ENCODE measurements at regions not wholly inside any gene's neighbourhood (a gene's known extent, or its start where the extent isn't known, plus 50 kb on each side); places are given as distances from the start of the nearest gene placed in this dataset.
"Not testable (repeated sequence)": the region's sequence is repeated elsewhere in the genome, so short reads cannot be mapped to it uniquely, and the experiment has no call there.

GRCh38 chr12:102653406-102653805 is 173.0 kb upstream of the IGF1 start:
- no peak for DNase-seq

DNA sequence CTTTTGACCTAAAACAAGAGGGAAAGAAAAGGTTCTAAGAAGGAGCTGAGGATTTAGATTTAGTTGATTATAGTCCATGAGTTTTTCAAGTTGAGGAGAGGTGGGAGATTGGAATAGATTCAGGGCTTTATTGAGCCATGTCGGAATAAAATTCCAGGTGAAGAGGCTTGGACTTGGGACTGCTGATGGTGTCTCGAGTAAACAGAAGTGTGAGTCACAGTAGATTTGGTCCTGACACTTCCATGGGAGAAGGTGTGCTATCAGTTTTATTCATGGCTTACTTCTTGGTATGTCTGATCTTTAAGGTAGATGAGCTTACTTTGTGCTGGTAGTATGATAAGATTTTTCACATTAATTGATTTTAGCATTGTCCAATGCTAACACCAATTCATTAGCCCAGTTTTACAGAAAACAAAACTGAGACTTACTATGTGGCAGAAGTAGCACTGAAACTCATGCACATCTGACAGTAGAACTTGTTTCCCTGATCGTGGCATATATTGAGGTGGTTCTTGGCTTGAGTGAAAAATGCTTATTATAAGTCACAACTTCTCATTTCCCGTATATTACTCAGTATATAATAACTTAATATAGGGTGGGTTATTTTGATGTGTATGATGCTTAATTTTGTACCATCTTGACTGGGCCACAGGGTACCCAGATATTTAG is 172.4 kb upstream of the IGF1 start:
- DNase-seq = no peak

DNA sequence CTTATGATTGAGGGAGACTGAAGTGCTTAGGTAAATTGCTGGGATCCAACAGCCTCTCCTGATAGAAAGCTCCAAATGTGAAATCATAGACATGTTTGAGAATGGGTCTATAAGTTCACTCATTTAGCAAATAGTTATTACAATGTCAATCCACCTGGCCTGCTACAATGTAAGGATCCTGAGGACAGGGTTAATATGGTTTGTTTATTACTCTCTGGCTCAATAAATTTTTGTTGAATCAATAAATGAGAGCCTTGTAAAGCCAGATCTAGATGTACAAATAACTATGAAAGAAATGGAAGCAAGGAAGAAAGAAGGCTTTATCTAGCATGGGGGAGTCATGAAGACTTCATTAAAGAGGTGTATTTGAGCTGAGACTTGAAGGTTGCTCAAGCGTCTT is 165.6 kb upstream of the IGF1 start:
- DNase-seq = no peak

- no peak for DNase-seq
Observed at GRCh38 chr12:102643879-102644575, 163.7 kb upstream of the IGF1 start.

GRCh38 chr12:102642199-102642598 is 161.8 kb upstream of the IGF1 start:
- DNase-seq = no peak

- not testable (repeated sequence) for DNase-seq
Observed at GRCh38 chr12:102640658-102641057, 160.3 kb upstream of the IGF1 start.

GRCh38 chr12:102638777-102639176 is 158.4 kb upstream of the IGF1 start:
- DNase-seq = no peak

GRCh38 chr12:102633981-102634605 is 153.7 kb upstream of the IGF1 start:
- no peak for DNase-seq

- no peak for DNase-seq
Observed at GRCh38 chr12:102631274-102631673, 150.9 kb upstream of the IGF1 start.

DNA sequence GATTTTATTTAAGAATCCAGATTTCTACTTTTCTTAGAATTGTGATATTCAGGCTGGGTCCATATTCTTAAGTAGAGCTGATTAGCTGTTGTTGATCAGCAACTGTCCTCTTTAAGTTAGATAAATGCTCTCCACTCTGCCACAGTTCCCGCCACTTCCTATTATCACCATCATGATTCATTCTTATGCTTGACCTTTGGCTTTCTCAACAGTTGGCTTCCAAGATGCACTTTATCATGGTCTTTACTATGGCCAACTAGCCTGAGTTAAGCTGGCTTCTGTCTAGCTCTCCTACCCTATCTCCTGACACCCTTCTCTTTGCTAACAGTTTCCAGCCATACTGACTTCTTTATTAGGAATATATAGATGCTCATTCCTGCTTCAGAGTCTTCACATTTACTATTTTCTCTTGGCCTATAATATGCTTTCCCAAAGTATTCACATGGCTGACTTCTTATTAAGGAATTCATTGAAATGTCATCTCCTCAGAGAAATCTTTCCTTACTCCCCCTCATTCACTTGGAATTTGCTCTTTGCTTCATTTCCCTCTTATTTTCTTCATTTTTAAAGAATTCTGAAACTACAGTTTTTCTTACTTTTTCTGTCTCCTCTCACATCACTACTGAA is 149.0 kb upstream of the IGF1 start:
- DNase-seq = no peak

DNA sequence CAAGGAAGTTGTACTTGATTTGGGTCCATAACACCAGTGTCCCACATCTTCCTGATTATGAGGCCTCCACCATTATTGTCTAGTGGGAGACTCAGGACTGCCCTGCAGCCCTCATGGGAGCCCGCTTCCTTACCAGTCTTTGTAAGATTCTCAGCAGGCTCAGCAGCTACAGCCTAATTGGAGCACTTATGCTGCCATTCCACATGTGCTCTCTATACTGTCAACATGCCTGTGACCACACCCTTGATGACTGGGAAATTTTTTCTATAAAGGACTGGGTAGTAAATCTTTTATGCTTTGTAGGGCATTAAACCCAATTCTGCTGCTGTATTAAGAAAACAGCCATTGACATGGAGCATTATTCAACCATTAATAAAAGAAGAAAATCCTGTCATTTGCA is 145.5 kb upstream of the IGF1 start:
- DNase-seq = no peak

- no peak for DNase-seq
Observed at GRCh38 chr12:102622618-102623017, 142.3 kb upstream of the IGF1 start.

- DNase-seq = no peak
Observed at GRCh38 chr12:102618197-102618877, 138.0 kb upstream of the IGF1 start.

DNA sequence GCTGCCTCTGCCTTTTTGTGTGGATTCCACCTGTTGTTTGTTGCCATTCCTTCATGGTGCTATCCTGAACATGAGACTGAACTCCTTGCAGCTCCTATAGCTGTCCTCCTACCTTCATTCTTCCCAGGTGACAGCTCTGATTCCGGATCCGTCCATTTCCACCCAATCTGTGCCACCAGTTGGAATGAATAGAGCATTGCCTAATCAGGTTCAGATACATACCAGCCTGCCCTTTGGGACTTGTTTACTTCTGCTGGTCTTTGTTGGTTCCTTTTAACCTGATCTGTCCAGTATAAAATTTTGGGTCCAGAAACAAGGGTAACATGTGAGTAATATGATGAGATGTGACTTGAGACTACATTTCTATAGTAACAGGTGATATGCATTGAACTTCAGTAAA is 136.3 kb upstream of the IGF1 start:
- no peak for DNase-seq

DNA sequence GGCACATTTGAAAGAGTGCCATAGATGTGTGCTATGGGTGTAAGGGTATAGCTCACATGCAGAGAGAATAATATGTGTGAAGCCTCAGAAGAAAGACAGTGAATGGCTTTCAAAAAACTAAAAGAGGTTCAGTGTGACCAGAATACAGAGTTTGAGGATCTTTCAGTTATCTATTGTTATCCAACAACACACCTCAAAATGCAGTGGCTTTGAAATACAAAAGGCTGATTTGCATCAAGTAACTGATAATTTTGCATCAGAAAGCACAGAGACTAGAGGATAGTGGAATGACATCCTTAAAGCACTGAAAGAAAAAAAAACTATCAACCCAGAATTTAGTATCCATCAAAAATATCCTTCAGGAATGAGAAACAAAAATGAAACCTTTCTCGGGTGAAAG is 131.6 kb upstream of the IGF1 start:
- DNase-seq = no peak

GRCh38 chr12:102609996-102610395 is 129.6 kb upstream of the IGF1 start:
- no peak for DNase-seq

GRCh38 chr12:102603021-102603420 is 122.7 kb upstream of the IGF1 start:
- DNase-seq = no peak

DNA sequence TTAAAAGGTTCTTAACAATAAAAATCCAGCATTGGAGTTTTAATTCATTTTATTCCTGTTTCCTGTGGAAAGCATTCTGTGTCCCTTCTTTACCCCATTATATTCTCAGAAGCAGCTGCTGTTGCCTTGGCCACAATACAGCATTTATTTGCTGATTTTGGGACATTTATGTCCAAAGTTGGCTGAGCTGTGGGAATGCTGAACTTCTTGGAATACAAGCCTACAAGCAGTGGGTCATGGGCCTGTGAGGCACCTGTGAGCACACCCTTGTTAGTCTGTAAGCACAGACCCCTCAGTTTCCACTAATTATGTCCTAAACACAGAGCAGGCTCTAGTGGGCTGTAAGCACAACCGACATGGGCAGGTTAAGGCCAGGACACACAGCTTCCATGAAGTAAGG is 122.2 kb upstream of the IGF1 start:
- no peak for DNase-seq

DNA sequence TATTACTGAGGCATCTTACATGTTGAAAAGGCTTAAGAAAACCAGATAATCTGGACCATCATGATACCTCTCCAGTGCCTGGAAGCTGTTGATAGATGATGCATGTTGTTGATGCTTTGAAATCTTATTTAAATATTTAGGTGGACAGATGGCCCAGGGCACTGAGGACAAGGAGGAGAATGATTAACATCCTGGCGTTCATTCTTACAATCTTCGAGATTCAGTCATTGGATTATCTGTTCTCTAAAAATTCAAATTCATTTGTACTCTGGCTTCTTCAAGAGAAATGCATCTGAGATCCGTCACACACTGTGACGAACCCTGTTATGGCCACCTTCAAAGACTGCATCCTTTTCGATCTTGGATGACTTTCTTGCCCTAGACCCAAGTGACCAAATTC is 121.3 kb upstream of the IGF1 start:
- no peak for DNase-seq

GRCh38 chr12:102596687-102597086 is 116.3 kb upstream of the IGF1 start:
- DNase-seq = no peak

DNA sequence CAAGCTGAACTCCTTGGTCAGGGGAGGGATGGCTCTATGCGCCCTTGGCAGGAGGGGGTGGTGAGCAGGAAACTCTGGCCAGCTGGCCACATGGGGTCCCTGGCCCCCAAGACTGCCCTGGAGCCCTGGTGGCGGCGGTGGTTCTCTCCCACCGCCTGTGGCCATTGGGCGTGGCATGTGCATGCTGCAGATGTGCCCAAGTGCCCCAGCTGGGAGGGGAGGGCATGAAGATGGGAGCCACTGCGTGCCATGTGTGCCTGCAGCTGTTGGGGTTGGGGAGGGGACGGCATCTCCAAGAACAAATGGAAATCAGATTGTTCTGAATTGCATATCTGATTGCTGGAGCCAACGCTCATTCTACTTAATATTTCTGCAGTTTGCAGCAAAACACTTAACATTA is 115.7 kb upstream of the IGF1 start:
- no peak for DNase-seq

GRCh38 chr12:102595315-102595714 is 115.0 kb upstream of the IGF1 start:
- DNase-seq = no peak

GRCh38 chr12:102593134-102593533 is 112.8 kb upstream of the IGF1 start:
- DNase-seq = no peak

Data from NCI-H2227 treated with DMSO at 0.1 percent for 48 hours (cell line).